BLaER1 treated with 17β-estradiol and CSF1 and Interleukin-3, amounts not matched to agents 10 nM and 100 nM (cell line): ENCODE measurements at regions not wholly inside any gene's neighbourhood (a gene's known extent, or its start where the extent isn't known, plus 50 kb on each side); places are given as distances from the start of the nearest gene placed in this dataset.
"Not testable (repeated sequence)": the region's sequence is repeated elsewhere in the genome, so short reads cannot be mapped to it uniquely, and the experiment has no call there.

Experiments
- H3K27ac ChIP-seq, 11 experiments: shearing (Covaris generic); formaldehyde crosslinking; 2 replicates each; pipeline ENCODE4 v1.8.1; 2022
- H3K27me3 ChIP-seq, 11 experiments: shearing (Covaris generic); formaldehyde crosslinking; 2 replicates each; pipeline ENCODE4 v1.8.1; 2022
- H3K36me3 ChIP-seq, 11 experiments: shearing (Covaris generic); formaldehyde crosslinking; 2 replicates each; pipeline ENCODE4 v1.8.1; 2022
- H3K4me1 ChIP-seq, 10 experiments: shearing (Covaris generic); formaldehyde crosslinking; 2 replicates each; pipeline ENCODE4 v1.8.1; 2022
- H3K4me2 ChIP-seq, 11 experiments: shearing (Covaris generic); formaldehyde crosslinking; 2 replicates each; pipeline ENCODE4 v1.8.1; 2022
- H3K4me3 ChIP-seq, 10 experiments: shearing (Covaris generic); formaldehyde crosslinking; 2 replicates each; pipeline ENCODE4 v1.8.1; 2022
- H3K9ac ChIP-seq, 11 experiments: shearing (Covaris generic); formaldehyde crosslinking; 2 replicates each; pipeline ENCODE4 v1.8.1; 2022
- H3K9me3 ChIP-seq, 11 experiments: shearing (Covaris generic); formaldehyde crosslinking; replicated peaks in 1 of 11; 2 replicates each; pipeline ENCODE4 v1.8.1; 2022
- H4K20me1 ChIP-seq, 11 experiments: shearing (Covaris generic); formaldehyde crosslinking; 2 replicates each; pipeline ENCODE4 v1.8.1; 2022
- Cebpa-rat ChIP-seq, 11 experiments: shearing (Covaris generic); IDR thresholded peaks; 2 replicates each; pipeline ENCODE4 v1.8.1; 2022

- Histone ChIP-seq H3K4me2 (no peak overlapping the region), H3K9ac (no peak overlapping the region), H3K36me3 (no peaks in the 10 kb centered on the region), H3K4me3 (no peak overlapping the region), H3K4me1 (no peaks in the 10 kb centered on the region), H3K27ac (no peak overlapping the region), H3K9me3 (no peaks in the 10 kb centered on the region), H3K27me3 (no peaks in the 10 kb centered on the region), H4K20me1 (no peaks in the 10 kb centered on the region)
- TF ChIP-seq Cebpa-rat (IDR thresholded peaks at IDR 0.05) = no peak
Observed at GRCh38 chr2:183759033-183759432, 634.8 kb downstream of the NUP35 start.

- Histone ChIP-seq H3K9ac (no peak overlapping the region), H3K9me3 (no peaks in the 10 kb centered on the region), H3K36me3 (no peaks in the 10 kb centered on the region), H3K4me1 (no peaks in the 10 kb centered on the region), H3K4me2 (no peak overlapping the region), H3K27me3 (no peaks in the 10 kb centered on the region), H3K27ac (no peak overlapping the region), H3K4me3 (no peak overlapping the region), H4K20me1 (no peaks in the 10 kb centered on the region)
- no peak for TF ChIP-seq Cebpa-rat (IDR thresholded peaks at IDR 0.05)
Observed at GRCh38 chr2:183773775-183774174, 649.5 kb downstream of the NUP35 start.

- no peak overlapping the region for H3K27ac ChIP-seq
- H3K36me3 ChIP-seq = no peaks in the 10 kb centered on the region
- H3K4me2 ChIP-seq = no peak overlapping the region
- TF ChIP-seq Cebpa-rat (IDR thresholded peaks at IDR 0.05) = no peak
- no peak overlapping the region for H3K9ac ChIP-seq
- no peaks in the 10 kb centered on the region for H3K9me3 ChIP-seq
- no peaks in the 10 kb centered on the region for H4K20me1 ChIP-seq
- H3K4me3 ChIP-seq = no peak overlapping the region
- H3K4me1 ChIP-seq = no peaks in the 10 kb centered on the region
- no peaks in the 10 kb centered on the region for H3K27me3 ChIP-seq
Observed at GRCh38 chr2:183780072-183780471, 655.8 kb downstream of the NUP35 start.

GRCh38 chr2:183782436-183782835 is 658.2 kb downstream of the NUP35 start:
- Histone ChIP-seq H4K20me1 (no peaks in the 10 kb centered on the region), H3K27ac (no peak overlapping the region), H3K36me3 (no peaks in the 10 kb centered on the region), H3K9me3 (no peaks in the 10 kb centered on the region), H3K27me3 (no peaks in the 10 kb centered on the region), H3K4me1 (no peaks in the 10 kb centered on the region), H3K4me2 (no peak overlapping the region), H3K9ac (no peak overlapping the region), H3K4me3 (no peak overlapping the region)
- no peak for TF ChIP-seq Cebpa-rat (IDR thresholded peaks at IDR 0.05)

- not testable (repeated sequence) for H3K9ac ChIP-seq, H3K4me2 ChIP-seq, H3K4me1 ChIP-seq, H3K27me3 ChIP-seq, H4K20me1 ChIP-seq, H3K4me3 ChIP-seq, H3K27ac ChIP-seq, H3K36me3 ChIP-seq
- H3K9me3 ChIP-seq = peaks cover 17 to 33% (median 21%) of the 10 kb centered on the region in 11 experiments
Observed at GRCh38 chr2:183788796-183789195, 664.6 kb downstream of the NUP35 start.

- H3K27ac ChIP-seq, H3K4me1 ChIP-seq, H3K9ac ChIP-seq, H3K27me3 ChIP-seq, H3K36me3 ChIP-seq, H3K4me2 ChIP-seq, H4K20me1 ChIP-seq, H3K4me3 ChIP-seq: not testable (repeated sequence)
- H3K9me3 ChIP-seq = peaks cover 17 to 33% (median 21%) of the 10 kb centered on the region in 11 experiments
Observed at GRCh38 chr2:183792165-183792924, 668.1 kb downstream of the NUP35 start.

GRCh38 chr2:183798535-183798934 is 674.3 kb downstream of the NUP35 start:
- Histone ChIP-seq H3K9ac (no peak overlapping the region), H3K4me2 (no peak overlapping the region)

GRCh38 chr2:183799761-183800160 is 675.5 kb downstream of the NUP35 start:
- Histone ChIP-seq H3K27me3 (no peaks in the 10 kb centered on the region), H3K9me3 (peaks cover 0 to 11% (median 7%) of the 10 kb centered on the region in 11 experiments; a peak in 10 of 22 replicates), H3K36me3 (no peaks in the 10 kb centered on the region), H3K4me2 (no peak overlapping the region), H3K9ac (no peak overlapping the region), H3K4me3 (no peak overlapping the region), H3K27ac (no peak overlapping the region), H4K20me1 (no peaks in the 10 kb centered on the region), H3K4me1 (no peaks in the 10 kb centered on the region)
- TF ChIP-seq Cebpa-rat (IDR thresholded peaks at IDR 0.05) = no peak

More at GRCh38 chr2:183798535-183798934, 674.3 kb downstream of the NUP35 start:
- Histone ChIP-seq H3K27ac (no peak overlapping the region), H3K27me3 (no peaks in the 10 kb centered on the region), H3K36me3 (no peaks in the 10 kb centered on the region), H4K20me1 (no peaks in the 10 kb centered on the region), H3K4me1 (no peaks in the 10 kb centered on the region), H3K9me3 (peaks cover 0 to 7% (median 4%) of the 10 kb centered on the region in 11 experiments; a peak in 10 of 22 replicates), H3K4me3 (no peak overlapping the region)
- no peak for TF ChIP-seq Cebpa-rat (IDR thresholded peaks at IDR 0.05)

GRCh38 chr2:183803596-183803995 is 679.4 kb downstream of the NUP35 start:
- Histone ChIP-seq H3K4me3 (no peak overlapping the region), H3K4me2 (no peak overlapping the region), H3K27ac (no peak overlapping the region), H3K4me1 (no peaks in the 10 kb centered on the region), H3K9me3 (peaks cover 0 to 11% (median 7%) of the 10 kb centered on the region in 11 experiments; a peak in 10 of 22 replicates), H4K20me1 (no peaks in the 10 kb centered on the region), H3K36me3 (no peaks in the 10 kb centered on the region), H3K9ac (no peak overlapping the region), H3K27me3 (no peaks in the 10 kb centered on the region)
- no peak for TF ChIP-seq Cebpa-rat (IDR thresholded peaks at IDR 0.05)

GRCh38 chr2:183807870-183808269 is 683.6 kb downstream of the NUP35 start:
- Histone ChIP-seq H3K9ac (no peak overlapping the region), H3K4me2 (no peak overlapping the region), H3K27me3 (no peaks in the 10 kb centered on the region), H3K9me3 (peaks cover 0 to 9% (median 6%) of the 10 kb centered on the region in 11 experiments; a peak in 9 of 22 replicates), H3K36me3 (no peaks in the 10 kb centered on the region), H3K27ac (no peak overlapping the region), H3K4me1 (no peaks in the 10 kb centered on the region), H3K4me3 (no peak overlapping the region), H4K20me1 (no peaks in the 10 kb centered on the region)
- TF ChIP-seq Cebpa-rat (IDR thresholded peaks at IDR 0.05) = no peak
